Stimulated activated CD8-positive, alpha-beta memory T cell treated with anti-CD3 and anti-CD28 coated beads, Interleukin-7, amount 100 ng/mL, for 24 hours (primary cell): ENCODE measurements at regions not wholly inside any gene's neighbourhood (a gene's known extent, or its start where the extent isn't known, plus 50 kb on each side); places are given as distances from the start of the nearest gene placed in this dataset.
"Not testable (repeated sequence)": the region's sequence is repeated elsewhere in the genome, so short reads cannot be mapped to it uniquely, and the experiment has no call there.

Source experiments
- DNase-seq: peaks from one replicate; pipeline ENCODE4 v3.0.0-alpha.2; 2020; ENCODE audit warnings: low read depth

GRCh38 chr3:15993660-15994059 is 180.8 kb upstream of the GALNT15 start:
- not testable (repeated sequence) for DNase-seq

- DNase-seq = not testable (repeated sequence)
Measured at GRCh38 chr3:15996496-15996895, 178.0 kb upstream of the GALNT15 start.

GRCh38 chr3:15997274-15997943 is 177.1 kb upstream of the GALNT15 start:
- no peak for DNase-seq

GRCh38 chr3:15998911-15999310 is 175.6 kb upstream of the GALNT15 start:
- DNase-seq = no peak

- no peak for DNase-seq
Measured at GRCh38 chr3:16004812-16005211, 169.7 kb upstream of the GALNT15 start.

GRCh38 chr3:16011376-16011775 is 163.1 kb upstream of the GALNT15 start:
- no peak for DNase-seq

GRCh38 chr3:16012086-16012485 is 162.4 kb upstream of the GALNT15 start:
- no peak for DNase-seq

- no peak for DNase-seq
Measured at GRCh38 chr3:16013568-16013967, 160.9 kb upstream of the GALNT15 start.

GRCh38 chr3:16021801-16022200 is 152.7 kb upstream of the GALNT15 start:
- not testable (repeated sequence) for DNase-seq

- DNase-seq = not testable (repeated sequence)
Measured at GRCh38 chr3:16023881-16024280, 150.6 kb upstream of the GALNT15 start.

- no peak for DNase-seq
Measured at GRCh38 chr3:16024548-16024947, 149.9 kb upstream of the GALNT15 start.

- DNase-seq = no peak
Measured at GRCh38 chr3:16026753-16027152, 147.7 kb upstream of the GALNT15 start.

GRCh38 chr3:16028604-16029003 is 145.9 kb upstream of the GALNT15 start:
- no peak for DNase-seq

- DNase-seq = no peak
Measured at GRCh38 chr3:16030342-16030741, 144.1 kb upstream of the GALNT15 start.

GRCh38 chr3:16031434-16031833 is 143.0 kb upstream of the GALNT15 start:
- no peak for DNase-seq

GRCh38 chr3:16033889-16034687 is 140.4 kb upstream of the GALNT15 start:
- no peak for DNase-seq

- DNase-seq = no peak
Measured at GRCh38 chr3:16040991-16041390, 133.5 kb upstream of the GALNT15 start.

GRCh38 chr3:16048435-16049318 is 125.8 kb upstream of the GALNT15 start:
- DNase-seq = no peak

GRCh38 chr3:16050641-16051467 is 123.6 kb upstream of the GALNT15 start:
- no peak for DNase-seq

- DNase-seq = no peak
Measured at GRCh38 chr3:16051691-16052090, 122.8 kb upstream of the GALNT15 start.

GRCh38 chr3:16052964-16053363 is 121.5 kb upstream of the GALNT15 start:
- DNase-seq = no peak

GRCh38 chr3:16053794-16054193 is 120.7 kb upstream of the GALNT15 start:
- DNase-seq = no peak
